EL (cell line): ENCODE measurements at regions not wholly inside any gene's neighbourhood (a gene's known extent, or its start where the extent isn't known, plus 50 kb on each side); places are given as distances from the start of the nearest gene placed in this dataset.

Experiments
- DNase-seq: peaks from one replicate; pipeline ENCODE4 v3.0.0-alpha.2; 2016

DNA sequence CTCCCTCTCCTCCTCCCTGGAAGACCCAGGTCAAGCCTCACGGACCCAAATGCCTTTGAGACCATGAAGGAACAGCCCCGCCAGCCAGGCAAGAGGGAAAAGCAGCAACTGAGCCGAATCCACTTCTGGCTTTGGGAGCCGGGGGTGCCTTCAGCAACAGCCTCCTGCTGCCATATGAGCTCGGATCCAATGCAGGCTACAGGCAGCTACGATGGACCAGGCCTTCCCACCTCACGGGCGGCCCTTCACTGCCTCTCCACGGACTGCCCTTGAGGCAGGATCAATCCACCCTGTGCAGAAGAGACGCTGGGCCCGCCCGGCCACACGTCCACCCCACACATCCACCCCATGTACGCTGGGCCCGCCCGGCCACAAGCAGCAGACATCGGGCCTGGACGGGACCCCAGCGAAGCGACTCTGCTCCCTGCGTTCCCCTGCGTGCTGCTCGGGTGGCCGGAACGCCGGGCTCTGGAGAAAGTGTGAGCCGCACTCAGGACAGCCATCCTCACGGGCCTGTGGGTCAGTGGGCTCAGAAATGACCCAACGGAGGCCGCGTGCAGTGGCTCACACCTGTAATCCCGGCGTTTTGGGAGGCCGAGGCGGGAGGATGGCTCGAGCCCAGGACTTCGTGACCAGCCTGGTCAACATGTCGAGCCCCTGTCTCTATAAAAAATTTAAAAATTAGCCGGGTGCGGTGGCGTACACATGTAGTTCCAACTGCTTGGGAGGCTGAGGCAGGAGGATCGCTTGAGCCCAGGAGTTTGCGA lies 82.0 kb downstream of the FOXL3 start:
- DNase-seq: no peak

DNA sequence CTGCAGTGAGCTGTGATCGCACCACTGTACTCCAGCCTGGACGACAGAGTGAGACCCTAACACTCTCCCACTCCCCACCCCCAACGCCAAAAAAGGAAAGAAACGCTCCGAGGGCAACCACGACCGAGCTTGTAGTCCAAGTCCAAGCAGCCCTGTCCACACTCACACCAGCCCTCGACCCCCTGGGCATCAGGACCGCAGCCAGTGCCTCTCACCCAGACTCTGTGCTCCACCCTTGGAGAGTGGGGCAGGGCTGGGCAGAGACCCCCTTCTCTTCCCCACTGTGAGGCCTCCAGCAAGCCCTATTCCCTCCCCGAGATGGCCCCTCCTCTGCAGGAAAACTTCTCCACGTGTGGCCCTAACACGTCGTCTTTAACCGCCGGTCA lies 82.6 kb downstream of the FOXL3 start:
- no peak for DNase-seq

DNA sequence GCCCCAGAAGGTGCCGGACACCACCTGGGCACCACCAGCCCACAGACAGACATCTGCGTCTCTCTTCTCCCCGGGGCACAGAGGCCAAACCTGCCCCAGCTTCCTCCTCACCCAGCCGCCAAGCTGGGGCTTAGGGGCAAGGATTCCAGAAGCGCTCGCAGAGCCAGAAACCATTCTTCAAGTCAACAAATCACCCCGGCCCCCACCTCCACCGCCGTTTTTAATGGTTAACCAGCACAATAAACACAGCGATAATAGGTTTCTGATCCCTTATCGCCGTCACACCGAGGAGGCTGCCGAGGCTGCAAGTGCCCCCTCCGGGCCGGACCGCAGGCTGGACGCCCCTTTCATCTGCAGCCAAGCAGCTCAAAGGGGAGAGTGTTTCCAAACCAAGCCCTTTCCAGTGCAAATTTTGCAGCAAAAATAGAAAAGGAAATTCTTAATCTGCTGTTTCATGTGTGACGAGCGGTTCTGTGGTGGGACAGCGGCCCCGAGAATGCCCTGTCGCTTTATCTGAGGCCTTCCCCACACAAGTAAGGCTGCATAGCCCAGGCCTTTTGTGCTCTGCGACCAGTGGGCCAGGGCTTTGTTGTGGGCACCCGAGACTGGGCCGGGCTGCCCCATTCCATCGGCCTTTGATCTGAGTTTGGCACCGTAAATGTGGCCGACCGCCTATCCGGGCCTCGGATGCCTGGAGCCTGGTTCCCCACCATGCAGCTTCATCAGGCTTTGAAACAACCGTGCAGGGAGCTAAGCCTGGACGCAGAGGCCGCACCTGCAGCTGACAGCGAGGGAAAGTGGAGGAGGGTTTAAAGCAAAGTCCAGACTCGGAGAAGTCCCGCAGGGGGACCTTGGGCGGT lies 83.2 kb downstream of the FOXL3 start:
- no peak for DNase-seq

- DNase-seq: no peak
Measured at GRCh38 chr7:373818-374705, 84.1 kb downstream of the FOXL3 start.

DNA sequence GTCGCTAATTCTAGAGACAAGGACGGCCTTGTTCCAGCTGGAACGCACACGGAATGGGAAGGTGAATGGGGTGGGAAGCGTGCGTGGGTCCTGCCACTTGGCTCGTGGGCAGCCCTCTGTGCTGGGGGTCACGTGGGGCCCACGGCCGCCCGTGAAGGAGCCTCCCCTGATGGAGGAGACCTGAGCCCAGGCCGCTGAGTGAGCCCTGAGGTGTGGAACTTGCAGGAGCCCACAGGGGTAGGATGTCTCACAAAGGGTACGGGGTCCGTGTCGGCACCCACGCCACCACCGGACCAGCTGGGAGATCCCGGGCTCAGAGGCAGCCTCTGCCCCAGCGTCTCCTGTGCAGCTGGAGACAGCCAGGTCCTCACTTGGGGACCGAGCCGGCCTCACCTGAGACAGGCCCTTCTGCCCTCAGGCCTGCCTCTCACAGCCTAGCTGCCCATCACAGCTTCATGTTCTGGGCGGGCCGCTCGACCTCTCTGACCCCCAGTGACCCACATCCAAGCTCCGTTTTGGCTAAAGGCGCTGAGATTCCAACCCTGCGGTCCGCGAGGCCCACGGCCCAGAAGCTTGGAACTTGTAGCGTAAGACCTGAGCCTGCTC lies 84.8 kb downstream of the FOXL3 start:
- no peak for DNase-seq

- no peak for DNase-seq
Measured at GRCh38 chr7:375321-375831, 85.4 kb downstream of the FOXL3 start.

DNA sequence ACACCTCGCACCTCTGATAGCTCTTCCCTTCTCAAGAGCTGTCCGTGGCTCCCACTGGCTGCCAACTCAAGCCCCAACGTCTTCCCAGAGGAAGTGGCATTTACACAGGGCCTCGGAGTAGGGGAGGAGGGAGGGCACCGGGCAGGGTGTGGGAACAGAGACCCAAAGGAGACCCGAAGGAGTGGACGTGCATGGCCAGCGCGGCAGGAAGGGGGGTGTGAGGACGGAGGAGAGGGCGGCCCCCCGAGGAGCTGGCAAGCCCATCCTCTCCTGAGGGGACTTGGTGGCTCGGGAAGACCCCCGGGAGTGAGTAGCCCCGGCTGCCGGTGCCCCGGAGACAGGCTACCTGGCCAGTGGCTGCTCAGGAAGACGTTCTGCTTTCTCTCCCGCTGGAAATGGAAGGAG lies 85.9 kb downstream of the FOXL3 start:
- no peak for DNase-seq

GRCh38 chr7:376306-377079 lies 86.5 kb downstream of the FOXL3 start:
- DNase-seq: no peak

DNA sequence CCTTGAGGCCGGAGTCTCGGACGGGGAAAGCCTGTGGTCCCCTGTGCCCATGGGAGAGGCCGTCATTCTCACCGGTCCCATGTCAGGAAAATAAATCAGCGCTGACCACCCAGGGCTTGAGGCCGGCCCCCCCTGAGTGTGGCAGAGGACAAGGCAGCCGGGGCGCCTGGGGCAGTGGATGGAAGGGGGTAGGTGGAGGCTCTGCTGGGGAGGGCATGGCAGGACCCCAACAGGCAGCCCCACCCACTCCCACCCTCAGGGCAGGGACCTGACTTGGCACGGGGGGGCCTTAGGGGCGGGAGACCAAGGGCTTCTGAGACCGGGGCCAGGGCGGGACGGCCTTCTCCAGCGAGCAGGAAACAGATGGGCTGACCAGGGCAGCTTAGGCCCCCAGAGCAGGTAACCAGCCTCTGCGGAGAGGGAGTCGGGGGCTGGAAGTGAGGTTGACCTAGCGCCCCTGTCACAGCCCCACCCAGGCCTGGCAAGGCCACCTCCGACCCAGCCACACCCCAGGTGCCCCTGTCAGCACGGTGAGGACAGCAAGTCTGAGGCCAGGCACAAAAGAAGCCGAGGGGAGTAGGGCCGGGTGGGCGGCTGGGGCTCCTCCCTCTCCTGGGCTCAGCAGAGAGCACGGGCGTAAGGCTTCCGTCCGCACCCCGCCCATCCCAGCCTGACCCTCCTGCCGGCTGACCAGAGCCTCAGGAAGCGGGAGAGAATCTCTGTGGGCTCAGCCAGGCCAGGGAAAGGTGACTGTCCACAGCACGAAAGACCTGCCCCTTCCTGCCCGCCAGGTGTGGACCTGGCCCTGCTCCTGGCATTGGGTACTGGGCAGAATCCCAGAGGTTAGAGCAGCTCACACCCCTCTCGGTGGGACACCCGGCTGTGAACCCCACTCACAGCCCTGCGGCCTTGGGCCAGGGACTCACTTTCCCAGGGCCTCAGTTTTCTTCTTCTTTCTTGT lies 87.4 kb downstream of the FOXL3 start:
- no peak for DNase-seq

DNA sequence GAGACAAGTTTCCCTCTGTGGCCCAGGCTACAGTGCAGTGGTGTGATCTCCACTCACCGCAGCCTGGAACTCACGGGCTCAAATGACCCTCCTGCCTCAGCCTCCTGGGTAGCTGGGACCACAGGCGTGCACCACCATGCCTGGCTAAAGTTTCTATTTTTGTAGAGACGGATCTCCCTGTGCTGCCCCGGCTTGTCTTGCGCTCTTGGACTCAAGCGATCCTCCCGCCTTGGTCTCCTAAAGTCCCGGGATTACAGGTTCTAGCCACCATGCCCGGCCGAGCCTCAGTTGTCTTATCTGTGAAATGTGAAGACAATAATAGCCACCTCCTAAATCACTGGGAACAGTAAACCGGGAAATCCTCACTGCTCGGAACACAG lies 88.1 kb downstream of the FOXL3 start:
- DNase-seq: no peak

DNA sequence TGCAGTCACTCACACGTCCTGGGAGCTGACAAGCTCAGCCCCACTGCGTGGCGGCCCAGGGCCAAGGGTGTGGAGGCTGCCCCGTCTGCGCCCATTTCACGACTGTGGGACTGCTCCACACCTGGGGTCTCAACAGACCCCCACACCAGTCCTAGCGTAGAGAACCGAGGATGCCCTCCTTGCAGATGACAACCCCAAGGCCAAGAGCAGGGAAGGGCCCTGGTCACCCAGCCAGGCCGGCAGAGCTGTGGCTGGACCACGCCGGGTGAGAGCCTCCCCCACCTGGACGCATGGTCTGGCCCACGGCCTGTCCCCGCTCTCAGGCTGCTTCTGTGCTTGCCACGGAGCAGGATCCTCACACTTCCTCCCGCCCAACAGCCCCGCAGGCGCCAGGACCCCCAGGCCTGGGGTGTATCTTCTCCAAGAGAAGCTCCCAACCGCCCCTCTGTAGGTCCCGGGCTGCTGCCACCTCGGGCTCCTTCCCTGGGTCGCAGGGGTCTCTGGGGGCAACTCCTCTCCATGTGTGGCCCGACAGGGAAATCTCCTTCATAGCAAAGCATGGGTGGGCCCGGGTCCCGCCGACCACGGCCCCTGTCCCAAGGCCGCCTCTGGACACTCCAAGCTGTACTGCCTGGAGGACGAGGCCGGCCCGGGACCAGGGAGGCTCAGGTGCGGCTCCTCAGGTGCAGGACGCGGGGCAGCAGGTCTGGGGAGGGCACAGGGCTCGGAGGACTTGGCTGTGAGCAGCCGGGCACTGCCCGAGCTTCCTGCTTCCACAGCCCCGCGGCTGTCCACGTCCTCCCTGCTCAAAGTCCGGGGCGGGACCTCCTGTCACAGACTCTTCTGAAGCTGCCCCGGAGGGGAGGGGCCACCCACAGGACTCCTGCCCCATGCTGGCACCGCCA lies 88.8 kb downstream of the FOXL3 start:
- DNase-seq: no peak

- peak; percentile 23 for DNase-seq
Measured at GRCh38 chr7:379456-380138, 89.6 kb downstream of the FOXL3 start.

GRCh38 chr7:380139-380485 lies 90.1 kb downstream of the FOXL3 start:
- no peak for DNase-seq

DNA sequence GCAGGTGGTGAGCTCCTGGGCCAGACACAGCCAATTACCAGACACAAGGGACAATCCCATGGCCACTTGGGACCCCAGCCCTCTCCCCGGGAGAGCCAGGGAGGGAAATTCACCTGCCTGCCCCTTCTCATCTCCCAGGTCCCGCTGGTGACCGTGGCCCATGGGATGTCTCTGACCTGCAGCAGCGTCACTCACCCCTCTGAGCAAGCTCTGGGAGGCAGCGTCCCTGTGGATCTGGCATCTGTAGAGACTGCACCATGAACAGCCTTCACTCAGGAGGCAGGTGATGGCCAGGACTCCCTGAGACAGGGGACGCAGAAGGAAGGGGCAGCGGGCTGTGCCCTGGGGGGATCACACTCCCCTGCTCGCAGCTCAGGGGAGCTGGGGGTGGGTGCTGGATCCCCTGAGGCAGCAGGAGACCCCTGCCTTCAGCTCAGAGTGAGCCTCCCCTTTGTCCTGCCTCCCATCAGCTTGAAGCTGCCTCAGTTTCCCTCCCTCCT lies 90.8 kb downstream of the FOXL3 start:
- no peak for DNase-seq

GRCh38 chr7:381211-382042 lies 91.5 kb downstream of the FOXL3 start:
- DNase-seq: no peak

DNA sequence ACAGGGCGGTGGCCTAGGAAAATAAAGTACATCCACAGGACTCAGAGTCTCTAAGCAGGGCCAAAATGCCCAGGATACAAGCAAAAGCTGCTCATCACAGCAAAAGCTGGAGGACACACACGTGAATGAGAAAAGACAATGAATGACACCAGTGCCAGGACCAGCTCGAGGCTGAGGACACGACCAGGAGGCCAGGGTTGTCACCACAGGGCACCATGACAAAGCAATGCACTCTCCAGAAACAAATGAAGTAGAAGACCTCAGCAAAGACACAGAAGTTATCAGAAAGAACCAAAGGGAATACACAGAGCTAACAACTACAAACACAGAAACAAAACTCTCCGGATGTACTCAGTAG lies 92.1 kb downstream of the FOXL3 start:
- no peak for DNase-seq

GRCh38 chr7:386385-386784 lies 96.4 kb downstream of the FOXL3 start:
- DNase-seq: no peak
